ENCODE measurements at regions not wholly inside any gene's neighbourhood (a gene's known extent, or its start where the extent isn't known, plus 50 kb on each side); places are given as distances from the start of the nearest gene placed in this dataset.

- DNase-seq (ENCODE audit: low read depth) = no peak
- no peaks in the 10 kb centered on the region for H3K27me3 ChIP-seq (ENCODE audit: control insufficient read depth, insufficient read depth, low read length)
- no peak overlapping the region for H3K4me3 ChIP-seq (ENCODE audit: low read depth, low read length)
- H3K36me3 ChIP-seq (ENCODE audit: control insufficient read depth, insufficient read depth, low read length) = no peaks in the 10 kb centered on the region
- TF ChIP-seq CTCF (IDR thresholded peaks at IDR 0.05; ENCODE audit: insufficient read depth, low read length, poor library complexity, severe bottlenecking) = no peak
Observed at GRCh38 chr5:167896814-167897213, 394.6 kb upstream of the WWC1 start.

- no peak for TF ChIP-seq CTCF (IDR thresholded peaks at IDR 0.05; ENCODE audit: insufficient read depth, low read length, poor library complexity, severe bottlenecking)
- no peaks in the 10 kb centered on the region for H3K27me3 ChIP-seq (ENCODE audit: control insufficient read depth, insufficient read depth, low read length)
- no peak for DNase-seq (ENCODE audit: low read depth)
- H3K4me3 ChIP-seq (ENCODE audit: low read depth, low read length) = no peak overlapping the region
- no peaks in the 10 kb centered on the region for H3K36me3 ChIP-seq (ENCODE audit: control insufficient read depth, insufficient read depth, low read length)
Observed at GRCh38 chr5:167897371-167897770, 394.1 kb upstream of the WWC1 start.

DNA sequence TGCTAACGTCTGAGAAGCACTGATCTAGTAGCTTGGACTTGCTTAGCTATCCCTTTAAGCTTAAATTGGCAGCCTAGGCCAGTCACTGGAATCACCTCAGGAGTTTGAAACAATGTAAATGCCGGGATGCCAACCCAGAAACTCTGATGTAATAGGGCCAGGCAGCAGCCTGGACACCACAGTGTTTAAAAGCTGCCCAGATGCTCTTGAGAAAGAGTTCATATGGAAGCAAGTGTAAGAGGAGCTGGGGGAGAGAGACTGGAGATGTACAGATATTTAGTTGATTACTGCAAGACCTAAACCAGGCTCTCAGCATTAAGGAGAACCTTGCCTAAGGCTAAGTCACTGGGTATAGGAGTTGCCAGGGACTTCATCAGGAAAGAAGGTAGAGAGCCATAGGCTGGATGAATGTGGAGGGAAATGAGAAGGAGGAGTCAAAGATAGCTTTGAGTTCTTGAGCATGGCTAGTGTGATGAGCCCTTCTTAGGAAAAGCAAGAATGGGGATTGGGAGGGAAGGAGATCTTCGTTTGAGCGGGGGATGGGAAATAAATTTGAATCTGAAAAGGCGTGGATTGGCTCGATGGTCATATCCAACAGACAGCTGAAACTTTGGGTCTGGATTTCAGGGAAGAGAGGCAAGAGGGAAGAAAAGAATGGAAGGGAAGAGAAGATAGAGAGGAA lies 392.9 kb upstream of the WWC1 start:
- Histone ChIP-seq H3K36me3 (ENCODE audit: control insufficient read depth, insufficient read depth, low read length) (no peaks in the 10 kb centered on the region), H3K27me3 (ENCODE audit: control insufficient read depth, insufficient read depth, low read length) (no peaks in the 10 kb centered on the region), H3K4me3 (ENCODE audit: low read depth, low read length) (no peak overlapping the region)
- no peak for TF ChIP-seq CTCF (IDR thresholded peaks at IDR 0.05; ENCODE audit: insufficient read depth, low read length, poor library complexity, severe bottlenecking)
- no peak for DNase-seq (ENCODE audit: low read depth)

- no peaks in the 10 kb centered on the region for H3K36me3 ChIP-seq (ENCODE audit: control insufficient read depth, insufficient read depth, low read length)
- H3K4me3 ChIP-seq (ENCODE audit: low read depth, low read length) = no peak overlapping the region
- peak; percentile 38 for DNase-seq (ENCODE audit: low read depth)
- H3K27me3 ChIP-seq (ENCODE audit: control insufficient read depth, insufficient read depth, low read length) = no peaks in the 10 kb centered on the region
- TF ChIP-seq CTCF (IDR thresholded peaks at IDR 0.05; ENCODE audit: insufficient read depth, low read length, poor library complexity, severe bottlenecking) = no peak
Observed at GRCh38 chr5:167899490-167900070, 391.9 kb upstream of the WWC1 start.

GRCh38 chr5:167900340-167900935 lies 391.0 kb upstream of the WWC1 start:
- Histone ChIP-seq H3K27me3 (ENCODE audit: control insufficient read depth, insufficient read depth, low read length) (no peaks in the 10 kb centered on the region), H3K4me3 (ENCODE audit: low read depth, low read length) (no peak overlapping the region), H3K36me3 (ENCODE audit: control insufficient read depth, insufficient read depth, low read length) (no peaks in the 10 kb centered on the region)
- no peak for TF ChIP-seq CTCF (IDR thresholded peaks at IDR 0.05; ENCODE audit: insufficient read depth, low read length, poor library complexity, severe bottlenecking)
- DNase-seq (ENCODE audit: low read depth) = no peak

Data from kidney epithelial cell (primary cell).